Stomach smooth muscle (tissue), 2 donors: ENCODE measurements at regions not wholly inside any gene's neighbourhood (a gene's known extent, or its start where the extent isn't known, plus 50 kb on each side); places are given as distances from the start of the nearest gene placed in this dataset.
"Not testable (repeated sequence)": the region's sequence is repeated elsewhere in the genome, so short reads cannot be mapped to it uniquely, and the experiment has no call there.

Source experiments
- H3K27ac ChIP-seq: one replicate; pipeline ENCODE4 v1.7.0; 2013; ENCODE audit warnings: mild to moderate bottlenecking, low read length, inconsistent platforms
- H3K27me3 ChIP-seq, 2 donors: one replicate each; pipeline ENCODE4 v1.7.0; 2013; ENCODE audit warnings: low read length in 2 of 2; ENCODE audit not compliant: insufficient read depth in 2 of 2, control insufficient read depth in 1 of 2
- H3K36me3 ChIP-seq, 2 donors: one replicate each; pipeline ENCODE4 v1.7.0; 2013; ENCODE audit warnings: low read length in 2 of 2; ENCODE audit not compliant: control insufficient read depth in 2 of 2, insufficient read depth in 2 of 2
- H3K4me1 ChIP-seq: one replicate; pipeline ENCODE4 v1.7.0; 2013; ENCODE audit warnings: low read length; ENCODE audit not compliant: control insufficient read depth, insufficient read depth
- H3K4me3 ChIP-seq, 2 donors: one replicate each; pipeline ENCODE4 v1.7.0; 2013; ENCODE audit warnings: low read length in 2 of 2
- H3K9ac ChIP-seq, 2 donors: one replicate each; pipeline ENCODE4 v1.7.0; 2013; ENCODE audit warnings: low read length in 2 of 2, mild to moderate bottlenecking in 1 of 2
- H3K9me3 ChIP-seq, 2 donors: one replicate each; pipeline ENCODE4 v1.7.0; 2013; ENCODE audit warnings: low read length in 2 of 2; ENCODE audit not compliant: control insufficient read depth in 2 of 2
- donor health status: healthy.
- donor health status: Pancreatic carcinoma.

GRCh38 chr5:57887851-57888621 is 405.4 kb upstream of the ACTBL2 start:
- Histone ChIP-seq H3K4me3 (no peak overlapping the region), H3K9ac (no peak overlapping the region), H3K9me3 (no peaks in the 10 kb centered on the region), H3K36me3 (no peaks in the 10 kb centered on the region), H3K4me1 (no peaks in the 10 kb centered on the region), H3K27ac (no peak overlapping the region), H3K27me3 (no peaks in the 10 kb centered on the region)

- Histone ChIP-seq H3K27ac (no peak overlapping the region), H3K4me3 (no peak overlapping the region), H3K9ac (no peak overlapping the region), H3K27me3 (no peaks in the 10 kb centered on the region), H3K9me3 (no peaks in the 10 kb centered on the region), H3K4me1 (no peaks in the 10 kb centered on the region), H3K36me3 (no peaks in the 10 kb centered on the region)
These were observed 401.9 kb upstream of the ACTBL2 start for GRCh38 chr5:57884346-57885102.

- no peak overlapping the region for H3K27ac ChIP-seq
These were observed 397.6 kb upstream of the ACTBL2 start for GRCh38 chr5:57880216-57880615.

GRCh38 chr5:57878301-57878722 is 395.7 kb upstream of the ACTBL2 start:
- no peaks in the 10 kb centered on the region for H3K4me1 ChIP-seq
- no peaks in the 10 kb centered on the region for H3K27me3 ChIP-seq
- no peak overlapping the region for H3K9ac ChIP-seq
- H3K36me3 ChIP-seq: no peaks in the 10 kb centered on the region
- no peak overlapping the region for H3K27ac ChIP-seq
- no peak overlapping the region for H3K4me3 ChIP-seq
- no peaks in the 10 kb centered on the region for H3K9me3 ChIP-seq

More at GRCh38 chr5:57880216-57880615, 397.6 kb upstream of the ACTBL2 start:
- Histone ChIP-seq H3K4me3 (no peak overlapping the region), H3K9ac (no peak overlapping the region), H3K4me1 (no peaks in the 10 kb centered on the region), H3K27me3 (no peaks in the 10 kb centered on the region), H3K36me3 (no peaks in the 10 kb centered on the region), H3K9me3 (no peaks in the 10 kb centered on the region)

GRCh38 chr5:57871496-57871895 is 388.9 kb upstream of the ACTBL2 start:
- Histone ChIP-seq H3K27me3 (no peaks in the 10 kb centered on the region), H3K4me1 (no peaks in the 10 kb centered on the region), H3K4me3 (no peak overlapping the region), H3K9me3 (no peaks in the 10 kb centered on the region), H3K9ac (no peak overlapping the region), H3K27ac (no peak overlapping the region), H3K36me3 (no peaks in the 10 kb centered on the region)

- H3K27me3 ChIP-seq, H3K27ac ChIP-seq, H3K4me1 ChIP-seq, H3K36me3 ChIP-seq, H3K9ac ChIP-seq, H3K4me3 ChIP-seq, H3K9me3 ChIP-seq: not testable (repeated sequence)
These were observed 387.7 kb upstream of the ACTBL2 start for GRCh38 chr5:57870267-57870666.

GRCh38 chr5:57863661-57864060 is 381.1 kb upstream of the ACTBL2 start:
- H3K36me3 ChIP-seq: no peaks in the 10 kb centered on the region
- no peaks in the 10 kb centered on the region for H3K9me3 ChIP-seq
- H3K27me3 ChIP-seq: no peaks in the 10 kb centered on the region
- H3K27ac ChIP-seq: no peak overlapping the region
- no peaks in the 10 kb centered on the region for H3K4me1 ChIP-seq
- no peak overlapping the region for H3K4me3 ChIP-seq
- no peak overlapping the region for H3K9ac ChIP-seq

- Histone ChIP-seq H3K36me3 (no peaks in the 10 kb centered on the region), H3K27ac (no peak overlapping the region), H3K9ac (no peak overlapping the region), H3K9me3 (no peaks in the 10 kb centered on the region), H3K4me3 (no peak overlapping the region), H3K4me1 (no peaks in the 10 kb centered on the region), H3K27me3 (no peaks in the 10 kb centered on the region)
These were observed 380.3 kb upstream of the ACTBL2 start for GRCh38 chr5:57862942-57863341.

GRCh38 chr5:57862471-57862911 is 379.9 kb upstream of the ACTBL2 start:
- H3K9ac ChIP-seq: no peak overlapping the region
- H3K9me3 ChIP-seq: no peaks in the 10 kb centered on the region
- H3K27me3 ChIP-seq: no peaks in the 10 kb centered on the region
- no peak overlapping the region for H3K4me3 ChIP-seq
- H3K36me3 ChIP-seq: no peaks in the 10 kb centered on the region
- H3K4me1 ChIP-seq: no peaks in the 10 kb centered on the region
- H3K27ac ChIP-seq: no peak overlapping the region

- no peak overlapping the region for H3K4me3 ChIP-seq
- H3K9ac ChIP-seq: no peak overlapping the region
- no peaks in the 10 kb centered on the region for H3K4me1 ChIP-seq
- H3K27me3 ChIP-seq: no peaks in the 10 kb centered on the region
- no peaks in the 10 kb centered on the region for H3K9me3 ChIP-seq
- no peaks in the 10 kb centered on the region for H3K36me3 ChIP-seq
- no peak overlapping the region for H3K27ac ChIP-seq
These were observed 377.0 kb upstream of the ACTBL2 start for GRCh38 chr5:57859626-57860025.

GRCh38 chr5:57858905-57859304 is 376.3 kb upstream of the ACTBL2 start:
- Histone ChIP-seq H3K9me3 (no peaks in the 10 kb centered on the region), H3K27me3 (no peaks in the 10 kb centered on the region), H3K9ac (no peak overlapping the region), H3K4me3 (no peak overlapping the region), H3K4me1 (no peaks in the 10 kb centered on the region), H3K36me3 (no peaks in the 10 kb centered on the region), H3K27ac (no peak overlapping the region)
